Breast epithelium (tissue), 3 donors: ENCODE measurements at regions not wholly inside any gene's neighbourhood (a gene's known extent, or its start where the extent isn't known, plus 50 kb on each side); places are given as distances from the start of the nearest gene placed in this dataset.

Source experiments
- POLR2A ChIP-seq: fragments of 450-650 bp; IDR thresholded peaks from one replicate; pipeline ENCODE4 v1.6.1; 2016; ENCODE audit warnings: antibody characterized with exemption, mild to moderate bottlenecking, moderate library complexity
- POLR2AphosphoS5 ChIP-seq, 3 donors: sonication (generic); formaldehyde crosslinking; IDR thresholded peaks; one replicate each; pipeline ENCODE4 v1.6.1; 2017; ENCODE audit warnings: antibody characterized with exemption in 3 of 3

DNA sequence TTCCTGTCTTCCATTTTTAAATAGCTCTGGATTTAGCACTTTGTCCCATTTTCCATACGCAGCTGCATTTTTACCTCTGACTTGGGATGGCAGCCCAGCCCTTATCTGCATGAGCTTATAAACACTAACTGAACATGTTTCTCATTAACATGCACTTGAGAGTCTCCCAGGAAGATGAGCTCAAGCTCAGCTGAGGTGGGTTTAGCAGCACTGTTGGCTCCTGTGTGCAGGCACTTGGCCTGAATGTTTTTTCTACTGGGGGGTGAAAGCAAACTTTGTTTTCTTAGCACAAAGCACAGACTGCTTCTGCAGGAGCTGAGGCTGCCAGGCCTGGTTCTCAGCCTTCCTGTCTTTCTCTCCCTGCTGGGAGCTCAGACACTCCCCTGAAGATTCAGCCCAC is 1093.6 kb upstream of the AUTS2 start:
- TF ChIP-seq POLR2A: no peak
- TF ChIP-seq POLR2AphosphoS5 (IDR thresholded peaks at IDR 0.05): no peak
